NAMALWA (cell line): ENCODE measurements at regions not wholly inside any gene's neighbourhood (a gene's known extent, or its start where the extent isn't known, plus 50 kb on each side); places are given as distances from the start of the nearest gene placed in this dataset.

Experiments
- DNase-seq: peaks from one replicate; pipeline ENCODE4 v3.0.0-alpha.2; 2015; ENCODE audit warnings: low spot score

DNA sequence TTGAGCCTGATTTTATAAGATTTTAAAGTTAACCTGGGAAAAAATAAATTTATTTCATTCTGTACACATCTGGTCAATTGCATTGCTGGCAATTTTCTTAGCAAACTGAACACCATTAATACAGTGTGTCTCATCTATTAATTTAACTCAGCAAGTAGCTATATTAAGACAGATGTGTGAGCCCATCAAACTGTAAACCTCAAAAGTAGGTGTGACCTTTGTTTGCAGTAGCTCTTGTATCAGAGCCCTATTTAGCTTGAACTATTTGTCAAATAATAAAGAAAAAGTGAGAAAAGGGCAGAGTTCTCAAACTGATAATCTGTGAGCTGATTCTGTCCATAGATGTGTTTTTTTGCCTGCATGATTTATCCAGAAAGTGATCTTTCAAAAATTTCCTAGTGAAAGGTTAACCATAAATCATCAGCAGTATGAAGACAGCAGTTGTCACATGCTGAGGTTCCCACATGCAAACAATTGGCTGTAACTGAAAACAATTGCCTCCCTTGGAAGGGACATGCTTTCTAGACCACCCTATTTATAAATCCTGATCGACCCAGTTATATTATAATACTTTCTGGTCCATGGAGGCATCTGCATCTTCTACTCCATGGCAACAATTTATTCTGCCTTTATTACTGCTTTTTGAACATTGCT, 646.5 kb downstream of the NSUN3 start:
- no peak for DNase-seq

DNA sequence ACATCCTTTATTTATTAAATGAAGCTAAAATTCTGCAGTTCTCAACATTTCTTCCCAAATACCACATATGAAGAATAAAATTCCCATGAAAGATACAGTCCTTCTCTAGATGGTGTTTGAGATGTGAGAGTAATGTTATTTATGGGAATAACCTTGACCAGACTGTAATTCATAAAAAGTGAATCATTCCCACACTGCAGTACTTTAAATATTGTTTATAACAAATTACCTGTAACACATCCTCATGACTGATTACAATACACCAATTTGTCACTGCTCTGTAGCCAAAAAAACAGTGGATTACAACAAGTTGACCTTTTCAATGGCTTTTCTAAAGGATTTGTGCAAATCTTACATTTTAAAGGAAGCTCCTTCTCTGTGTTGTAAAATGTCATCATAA, 651.3 kb downstream of the NSUN3 start:
- DNase-seq, result no peak

DNA sequence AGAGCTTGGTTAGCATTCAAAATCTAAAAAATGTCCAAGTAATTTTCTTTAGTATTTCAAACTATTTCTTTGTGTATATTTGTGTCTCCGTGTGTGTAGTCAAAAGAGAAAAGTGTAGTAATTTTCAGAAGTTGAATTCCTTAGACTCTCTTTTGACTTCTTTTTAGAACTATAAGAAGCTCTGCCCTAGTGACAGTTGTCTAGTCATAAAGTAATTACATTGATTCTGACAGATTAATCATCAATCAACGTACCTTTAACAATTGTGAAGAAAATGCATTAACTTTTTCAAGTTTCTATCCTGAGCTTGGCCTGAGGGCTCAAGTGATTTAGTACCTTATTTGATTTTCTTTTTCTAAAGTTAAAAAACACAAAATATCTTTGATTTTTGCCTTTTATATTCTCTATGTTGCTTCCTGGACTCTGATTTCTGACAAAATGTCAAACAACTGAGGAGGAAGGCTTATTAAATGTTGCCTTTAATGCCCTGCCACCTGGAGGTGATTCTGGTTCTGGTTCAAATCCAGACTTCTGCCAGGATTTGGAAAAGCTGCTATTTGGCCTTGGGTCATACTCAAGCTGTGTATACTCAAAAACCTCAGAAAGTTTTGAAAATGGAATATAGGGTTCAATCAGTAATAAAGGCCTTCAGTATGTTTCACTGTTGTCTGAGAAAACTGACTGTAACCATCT, 653.6 kb downstream of the NSUN3 start:
- DNase-seq, result no peak

GRCh38 chr3:94734206-94734605, 671.3 kb downstream of the NSUN3 start:
- no peak for DNase-seq

GRCh38 chr3:94735354-94735753, 672.5 kb downstream of the NSUN3 start:
- DNase-seq, result no peak

- no peak for DNase-seq
These were observed 674.3 kb downstream of the NSUN3 start for GRCh38 chr3:94737116-94737515.

GRCh38 chr3:94739420-94739819, 676.6 kb downstream of the NSUN3 start:
- DNase-seq, result no peak

- DNase-seq, result no peak
These were observed 695.9 kb downstream of the NSUN3 start for GRCh38 chr3:94758751-94759150.

- no peak for DNase-seq
These were observed 709.5 kb downstream of the NSUN3 start for GRCh38 chr3:94772402-94772801.

DNA sequence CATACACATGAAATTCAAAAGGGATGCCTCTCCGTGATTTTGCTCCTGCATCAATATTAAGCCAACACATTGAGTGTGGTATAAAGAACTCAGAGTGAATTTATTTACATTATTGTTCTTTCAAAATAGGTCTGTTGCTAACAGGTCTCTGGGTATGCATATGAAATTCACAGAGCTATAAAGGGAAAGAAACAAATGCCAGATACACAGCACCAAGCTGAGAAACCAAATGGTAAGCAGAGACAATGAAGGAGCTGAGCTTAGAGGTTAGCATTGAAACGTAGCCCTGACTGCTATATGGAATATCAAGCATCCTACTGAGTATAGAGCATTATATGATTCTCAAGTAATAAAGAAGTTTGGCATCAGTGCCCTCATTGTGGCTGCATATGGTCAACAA, 712.9 kb downstream of the NSUN3 start:
- no peak for DNase-seq

GRCh38 chr3:94776401-94776915, 713.6 kb downstream of the NSUN3 start:
- no peak for DNase-seq

DNA sequence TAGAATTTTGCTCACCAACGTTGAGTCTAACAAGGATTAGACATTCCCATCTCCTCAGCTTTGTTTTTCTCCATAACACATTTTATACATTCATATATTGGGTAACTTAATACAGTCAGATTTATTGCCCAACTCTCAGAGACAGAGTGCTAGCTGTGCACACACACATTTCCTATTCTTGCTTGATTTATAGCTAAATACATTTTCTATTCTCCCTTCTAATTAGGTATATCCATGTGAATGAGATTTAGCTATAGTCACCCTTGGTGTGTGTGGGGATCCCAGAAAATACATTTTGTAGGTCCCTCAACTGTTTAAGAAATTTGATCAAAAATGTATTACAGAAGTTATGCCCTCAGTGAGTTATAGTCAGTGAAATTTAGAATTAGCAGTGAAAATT, 715.4 kb downstream of the NSUN3 start:
- no peak for DNase-seq

DNA sequence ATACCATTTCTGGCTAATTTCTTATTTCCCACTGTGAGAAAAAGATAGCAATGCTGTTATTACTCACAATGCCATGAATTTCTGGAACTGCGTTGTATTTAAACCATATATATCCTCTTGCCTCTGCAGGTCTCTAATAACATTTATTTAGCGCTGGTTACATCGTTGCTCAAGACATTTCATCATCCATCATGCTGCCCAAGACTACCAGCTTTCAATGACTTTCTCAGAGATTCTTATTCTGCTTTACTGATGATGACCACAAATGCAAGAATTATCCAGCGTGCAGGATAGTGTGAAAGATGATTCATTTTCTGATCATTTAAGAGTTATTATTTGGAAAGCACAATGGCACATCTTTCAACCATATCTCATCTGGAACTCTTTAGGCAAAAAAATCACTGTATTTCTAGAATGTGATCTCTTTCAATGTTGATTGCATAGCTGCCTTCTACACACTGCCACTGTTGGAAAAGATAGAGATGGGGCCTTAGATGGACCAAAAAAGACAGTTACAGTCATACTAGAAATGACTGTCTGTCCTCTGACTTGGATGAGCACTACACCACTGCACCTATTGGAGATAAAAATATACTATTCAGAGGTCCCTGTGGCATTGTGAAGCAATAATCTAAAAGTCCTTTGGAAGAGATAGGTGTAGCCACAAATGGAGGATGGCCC, 716.1 kb downstream of the NSUN3 start:
- DNase-seq, result no peak

GRCh38 chr3:94779699-94780098, 716.8 kb downstream of the NSUN3 start:
- DNase-seq, result no peak

- no peak for DNase-seq
These were observed 721.4 kb downstream of the NSUN3 start for GRCh38 chr3:94784274-94784673.

DNA sequence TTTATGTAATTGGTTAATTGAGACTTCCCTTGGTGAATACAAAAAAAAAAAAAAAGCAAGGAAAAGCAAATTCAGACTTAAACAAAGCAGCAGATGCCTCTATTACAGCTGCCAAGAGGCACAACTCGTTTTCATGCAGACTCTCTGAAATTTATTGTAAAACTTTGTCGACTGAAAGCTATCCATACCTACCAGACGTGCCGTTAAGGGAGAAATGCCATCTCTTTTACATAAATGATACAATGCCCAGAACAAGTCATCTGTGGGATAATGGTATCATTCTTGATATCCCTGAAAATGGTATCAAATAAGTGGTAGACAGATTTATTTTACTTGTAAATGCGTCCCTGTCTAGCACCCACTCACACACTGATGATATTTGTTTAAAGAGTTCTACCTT, 724.2 kb downstream of the NSUN3 start:
- DNase-seq, result no peak

DNA sequence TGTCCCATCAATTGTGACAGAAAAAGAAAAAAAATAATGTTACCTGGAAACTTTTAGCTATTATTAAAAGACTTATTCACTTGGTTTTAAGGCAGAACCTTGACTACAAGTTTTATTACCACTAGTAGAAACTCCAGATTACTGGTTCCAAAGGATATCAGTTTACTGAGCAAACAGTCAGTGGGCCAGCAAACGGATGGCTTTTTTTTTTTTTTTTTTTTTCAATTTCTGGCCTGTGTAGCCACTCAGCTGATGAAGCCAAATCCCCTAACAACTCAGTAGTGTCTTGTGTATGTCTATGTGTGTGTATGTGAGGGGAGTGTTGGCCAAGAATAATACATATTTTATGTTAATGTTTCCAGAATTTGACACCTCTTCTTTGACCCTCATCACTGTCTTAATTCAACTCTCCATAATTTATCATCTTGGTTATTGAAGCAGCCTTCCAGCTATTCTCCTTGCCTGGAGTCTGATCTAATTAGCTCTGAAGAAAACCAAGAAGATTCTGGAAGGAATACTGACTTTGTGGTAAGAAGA, 724.9 kb downstream of the NSUN3 start:
- no peak for DNase-seq

DNA sequence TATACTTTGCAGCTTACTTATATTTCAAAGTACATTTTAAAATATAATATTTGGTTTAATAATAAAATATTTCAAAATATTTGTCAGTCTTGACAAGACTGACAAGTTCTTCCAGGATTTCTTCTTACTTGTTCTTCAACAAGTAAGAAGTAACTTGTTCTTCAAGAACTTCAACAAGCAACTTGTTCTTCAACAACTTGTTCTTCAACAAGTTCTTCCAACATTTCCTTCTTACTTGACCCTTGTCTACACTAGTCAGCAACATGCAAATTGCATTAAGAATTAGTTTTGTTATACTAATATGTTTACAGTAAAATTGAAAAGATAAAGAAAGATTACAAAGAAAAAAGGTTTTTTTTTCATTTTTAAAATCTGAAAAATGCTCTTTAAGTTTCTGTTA, 731.7 kb downstream of the NSUN3 start:
- DNase-seq, result no peak

DNA sequence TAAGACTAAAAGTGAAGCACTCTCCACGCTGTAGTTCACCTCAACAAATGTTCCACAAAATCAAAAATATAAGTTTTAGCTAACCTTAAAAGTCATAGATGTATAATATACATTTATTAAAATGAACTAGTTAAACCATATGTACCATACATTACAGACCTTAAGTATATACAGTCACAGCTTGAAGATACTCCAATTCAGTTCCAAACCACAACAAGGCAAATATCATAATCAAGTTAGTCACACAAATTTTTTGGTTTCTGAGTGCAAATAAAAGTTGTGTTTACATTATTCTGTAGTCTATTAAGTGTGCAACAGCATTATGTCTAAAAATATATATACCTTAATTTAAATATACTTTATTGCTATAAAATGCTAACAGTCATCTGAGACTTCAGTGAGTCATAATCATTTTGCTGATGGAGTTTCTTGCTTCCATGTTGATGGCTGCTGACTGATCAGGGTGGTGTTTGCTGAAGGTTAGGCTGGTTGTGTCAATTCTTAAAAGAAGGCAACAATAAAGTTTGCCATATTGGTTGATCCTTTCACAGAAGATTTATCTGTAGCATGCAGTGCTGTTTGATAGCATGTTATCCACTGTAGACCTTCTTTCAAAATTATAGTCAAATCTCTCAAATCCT, 736.7 kb downstream of the NSUN3 start:
- DNase-seq, result no peak

GRCh38 chr3:94811836-94812235, 749.0 kb downstream of the NSUN3 start:
- DNase-seq, result no peak

DNA sequence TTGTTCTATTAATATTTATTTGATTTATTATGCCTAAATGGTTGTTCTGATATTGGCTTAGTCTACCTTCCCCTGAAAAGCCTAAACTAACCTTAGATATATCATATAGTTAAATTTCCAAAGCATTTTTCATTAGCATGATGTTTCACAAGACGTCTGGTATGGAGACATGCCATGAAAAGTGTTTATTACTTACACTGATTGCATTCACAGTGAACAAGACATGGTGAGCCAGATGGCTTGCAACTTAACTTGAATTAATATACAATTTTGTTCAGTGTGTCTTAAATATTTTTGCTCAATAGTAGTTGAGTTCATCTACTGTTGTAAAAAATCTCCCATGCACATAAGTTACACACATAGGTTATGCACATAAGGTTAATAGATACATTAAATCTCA, 758.4 kb downstream of the NSUN3 start:
- DNase-seq, result no peak

DNA sequence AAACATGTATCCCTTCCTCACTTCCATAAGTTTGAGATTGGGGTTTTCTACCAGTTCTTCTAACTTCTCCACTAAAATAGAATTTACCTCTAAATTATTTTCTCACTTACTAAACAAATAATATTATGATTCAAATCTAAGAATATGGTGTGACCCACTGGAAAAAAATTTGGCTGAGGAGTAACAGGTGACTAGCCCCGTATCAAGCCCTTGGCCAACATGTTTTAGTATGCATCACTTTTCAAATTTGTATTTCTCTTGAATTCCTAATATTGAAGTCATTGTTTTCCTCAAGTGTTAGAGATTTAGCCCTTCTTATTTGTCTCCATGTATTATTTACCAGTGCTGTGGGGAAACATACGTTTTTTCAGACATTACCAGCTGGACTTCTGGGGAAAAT, 759.4 kb downstream of the NSUN3 start:
- no peak for DNase-seq
